Kidney (tissue), 13 donors: ENCODE measurements at regions not wholly inside any gene's neighbourhood (a gene's known extent, or its start where the extent isn't known, plus 50 kb on each side); places are given as distances from the start of the nearest gene placed in this dataset.

Experiments used
- DNase-seq, 5 donors: peaks; one replicate each; pipeline ENCODE4 v3.0.0-alpha.2; 2013 to 2020
- FAIRE-seq: peaks from 2 replicates; lab custom pipeline; 2012; peaks lifted over from hg19 to GRCh38; lab: Jason Lieb, UNC
- H3K27ac ChIP-seq, 2 donors: one replicate each; pipeline ENCODE4 v1.7.0; 2013; ENCODE audit warnings: low read depth in 2 of 2, low read length in 2 of 2, inconsistent platforms in 1 of 2
- H3K27me3 ChIP-seq: one replicate; pipeline ENCODE4 v1.7.1; 2013; ENCODE audit warnings: low read length, inconsistent platforms; ENCODE audit not compliant: control insufficient read depth, insufficient read depth
- H3K36me3 ChIP-seq, 3 donors: one replicate each; pipeline versions ENCODE4 v1.7.0 to v1.7.1; 2013; ENCODE audit warnings: low read length in 3 of 3, control low read depth in 1 of 3, inconsistent platforms in 1 of 3; ENCODE audit not compliant: insufficient read depth in 3 of 3, control insufficient read depth in 2 of 3
- H3K4me1 ChIP-seq, 3 donors: one replicate each; pipeline versions ENCODE4 v1.7.0 to v1.7.1; 2013; ENCODE audit warnings: low read length in 3 of 3, inconsistent platforms in 1 of 3, low read depth in 1 of 3; ENCODE audit not compliant: control insufficient read depth in 2 of 3, insufficient read depth in 2 of 3
- H3K4me3 ChIP-seq, 3 donors: one replicate each; pipeline versions ENCODE4 v1.7.0 to v1.8.1; 2013; ENCODE audit warnings: low read length in 3 of 3, control low read depth in 1 of 3, inconsistent platforms in 1 of 3
- H3K9ac ChIP-seq, 3 donors: one replicate each; pipeline versions ENCODE4 v1.7.0 to v1.7.1; 2013; ENCODE audit warnings: low read length in 3 of 3, control low read depth in 1 of 3, inconsistent platforms in 1 of 3
- H3K9me3 ChIP-seq, 3 donors: one replicate each; pipeline versions ENCODE4 v1.7.0 to v1.7.1; 2013; ENCODE audit warnings: low read length in 3 of 3, control low read depth in 1 of 3, inconsistent platforms in 1 of 3; ENCODE audit not compliant: control insufficient read depth in 2 of 3, insufficient read depth in 1 of 3
- CTCF ChIP-seq: IDR thresholded peaks from 3 replicates; pipeline ENCODE4 v1.5.1; 2012; ENCODE audit warnings: mild to moderate bottlenecking, moderate library complexity, borderline replicate concordance; ENCODE audit not compliant: insufficient read depth; ENCODE audit errors: extremely low read depth
- intact Hi-C: fragments of 100-400 bp; cut with DNase I; formaldehyde crosslinking; loops from one replicate; pipeline ENCODE4 v1.11.1; 2022
- donor health status: control.
- donor health status: control.
- donor health status: control.
- donor health status: control.
- donor health status: control.
- donor health status: DM: yes; HTN: yes; CAD: no.
- donor health status: Normal renal cell carcinoma (clear cell type).

GRCh38 chr3:144643771-144644198 lies 672.2 kb downstream of the DIPK2A start:
- H3K27ac ChIP-seq = no peak overlapping the region
- no peak overlapping the region for H3K9ac ChIP-seq
- no peaks in the 10 kb centered on the region for H3K36me3 ChIP-seq
- DNase-seq (peak in 1 of 5 donors; percentile 39), FAIRE-seq (no peak)
- H3K9me3 ChIP-seq = no peaks in the 10 kb centered on the region
- TF ChIP-seq CTCF = no peak
- no peak overlapping the region for H3K4me3 ChIP-seq
- H3K27me3 ChIP-seq = no peaks in the 10 kb centered on the region
- no peaks in the 10 kb centered on the region for H3K4me1 ChIP-seq
- intact Hi-C loops = no loop called here

DNA sequence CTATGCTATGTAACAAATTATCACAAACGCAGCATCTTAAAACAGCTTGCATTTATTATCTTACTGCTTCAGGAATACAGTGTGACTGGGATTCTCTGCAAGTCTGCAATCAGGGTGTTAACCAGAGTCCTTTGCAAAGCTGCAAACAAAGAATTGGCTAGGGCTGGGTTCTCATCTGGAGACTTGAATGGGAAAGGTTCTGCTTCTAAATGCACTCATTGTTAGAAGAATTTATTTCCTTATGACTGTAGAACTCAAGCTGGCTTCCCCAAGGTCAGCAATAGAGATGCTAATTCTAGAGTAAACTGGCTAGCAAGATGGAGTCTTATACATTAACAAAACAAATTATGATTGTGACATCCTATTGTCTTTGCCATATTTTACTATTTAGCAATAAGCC lies 673.7 kb downstream of the DIPK2A start:
- intact Hi-C loops = no loop called here
- Histone ChIP-seq H3K27ac (no peak overlapping the region), H3K4me3 (no peak overlapping the region), H3K36me3 (no peaks in the 10 kb centered on the region), H3K9ac (no peak overlapping the region), H3K27me3 (no peaks in the 10 kb centered on the region), H3K9me3 (no peaks in the 10 kb centered on the region), H3K4me1 (no peaks in the 10 kb centered on the region)
- no peak for TF ChIP-seq CTCF
- FAIRE-seq (no peak), DNase-seq (no peak)

DNA sequence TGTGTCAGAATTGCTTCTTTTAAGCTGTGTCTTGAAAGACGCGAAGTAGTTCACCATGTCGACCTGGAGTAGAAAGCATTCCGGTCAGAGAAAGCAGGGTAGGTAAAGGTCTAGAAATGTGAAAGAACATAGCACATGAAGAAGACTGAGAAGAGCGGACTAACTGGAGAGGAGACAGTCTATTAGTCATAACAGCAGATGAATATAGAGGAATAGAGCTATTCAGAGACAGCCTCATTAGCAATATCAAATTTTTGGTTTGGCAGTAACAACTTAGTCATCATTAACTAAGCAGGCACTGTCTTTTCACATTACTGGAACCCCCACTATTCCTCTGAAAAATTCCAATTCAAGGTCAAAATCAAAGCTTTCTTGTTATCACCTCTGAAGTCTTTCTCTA lies 678.8 kb downstream of the DIPK2A start:
- intact Hi-C loops = no loop called here
- no peaks in the 10 kb centered on the region for H3K27me3 ChIP-seq
- H3K4me3 ChIP-seq = no peak overlapping the region
- H3K9me3 ChIP-seq = no peaks in the 10 kb centered on the region
- no peak overlapping the region for H3K27ac ChIP-seq
- H3K9ac ChIP-seq = no peak overlapping the region
- DNase-seq (no peak), FAIRE-seq (no peak)
- no peak for TF ChIP-seq CTCF
- no peaks in the 10 kb centered on the region for H3K36me3 ChIP-seq
- no peaks in the 10 kb centered on the region for H3K4me1 ChIP-seq

DNA sequence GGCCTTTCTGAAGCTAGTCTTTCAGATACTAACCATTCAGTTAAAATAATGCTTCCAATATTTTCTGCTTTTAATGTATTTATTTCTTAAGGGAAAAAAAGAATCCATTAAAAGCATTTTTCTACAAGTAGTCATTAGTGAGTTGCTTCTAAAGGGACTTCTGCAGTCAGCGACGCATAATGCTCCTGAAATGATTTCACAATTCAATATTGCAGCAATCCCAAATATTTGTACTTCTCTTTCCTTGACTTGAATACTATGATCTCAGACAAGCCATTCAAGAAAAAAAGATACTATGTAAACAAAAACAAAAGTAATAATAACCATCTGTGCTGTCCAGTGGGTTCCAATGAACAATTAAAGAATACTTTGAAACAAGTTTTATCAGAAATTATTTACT lies 681.0 kb downstream of the DIPK2A start:
- no peak for FAIRE-seq
- Histone ChIP-seq H3K27ac (no peak overlapping the region), H3K4me1 (no peaks in the 10 kb centered on the region), H3K27me3 (no peaks in the 10 kb centered on the region), H3K9ac (no peak overlapping the region), H3K36me3 (no peaks in the 10 kb centered on the region), H3K4me3 (no peak overlapping the region), H3K9me3 (no peaks in the 10 kb centered on the region)
- no peak for DNase-seq
- no peak for TF ChIP-seq CTCF
- intact Hi-C loops = no loop called here
